Subcutaneous abdominal adipose tissue (tissue), 5 donors: ENCODE measurements at regions not wholly inside any gene's neighbourhood (a gene's known extent, or its start where the extent isn't known, plus 50 kb on each side); places are given as distances from the start of the nearest gene placed in this dataset.

ENCODE experiments used
- H3K27ac ChIP-seq: one replicate; pipeline ENCODE4 v1.7.0; 2013; ENCODE audit warnings: low read depth, mild to moderate bottlenecking, inconsistent platforms, low read length, moderate library complexity
- H3K27me3 ChIP-seq, 5 donors: one replicate each; pipeline ENCODE4 v1.7.0; 2013; ENCODE audit warnings: low read length in 5 of 5, inconsistent platforms in 1 of 5; ENCODE audit not compliant: control insufficient read depth in 5 of 5, insufficient read depth in 4 of 5
- H3K36me3 ChIP-seq, 5 donors: one replicate each; pipeline ENCODE4 v1.7.0; 2013; ENCODE audit warnings: low read length in 5 of 5; ENCODE audit not compliant: control insufficient read depth in 5 of 5, insufficient read depth in 5 of 5
- H3K4me1 ChIP-seq, 5 donors: one replicate each; pipeline ENCODE4 v1.7.0; 2013; ENCODE audit warnings: low read length in 5 of 5, mild to moderate bottlenecking in 3 of 5, moderate library complexity in 1 of 5; ENCODE audit not compliant: control insufficient read depth in 5 of 5, insufficient read depth in 5 of 5
- H3K4me3 ChIP-seq, 5 donors: one replicate each; pipeline ENCODE4 v1.7.0; 2013; ENCODE audit warnings: low read length in 5 of 5, low read depth in 1 of 5
- H3K9ac ChIP-seq, 5 donors: one replicate each; pipeline ENCODE4 v1.7.0; 2013; ENCODE audit warnings: low read length in 5 of 5, mild to moderate bottlenecking in 4 of 5, moderate library complexity in 3 of 5
- H3K9me3 ChIP-seq, 5 donors: one replicate each; pipeline ENCODE4 v1.7.0; 2013; ENCODE audit warnings: low read length in 5 of 5; ENCODE audit not compliant: control insufficient read depth in 5 of 5
- donor health status: healthy.
- donor health status: healthy.
- donor health status: healthy.
- donor health status: healthy.
- donor health status: healthy.

- Histone ChIP-seq H3K36me3 (no peaks in the 10 kb centered on the region), H3K9me3 (peaks cover 0 to 9% (median 3%) of the 10 kb centered on the region in 5 donors), H3K27ac (no peak overlapping the region), H3K9ac (no peak overlapping the region), H3K27me3 (no peaks in the 10 kb centered on the region), H3K4me1 (no peaks in the 10 kb centered on the region), H3K4me3 (no peak overlapping the region)
These were observed 480.4 kb upstream of the SGCG start for GRCh38 chr13:22700246-22700887.

- Histone ChIP-seq H3K4me1 (no peaks in the 10 kb centered on the region), H3K36me3 (no peaks in the 10 kb centered on the region), H3K27me3 (no peaks in the 10 kb centered on the region), H3K9me3 (peaks cover 0 to 9% (median 0%) of the 10 kb centered on the region in 5 donors), H3K4me3 (no peak overlapping the region), H3K9ac (no peak overlapping the region), H3K27ac (no peak overlapping the region)
These were observed 477.1 kb upstream of the SGCG start for GRCh38 chr13:22703601-22704209.

GRCh38 chr13:22707946-22708345, 472.8 kb upstream of the SGCG start:
- H3K9ac ChIP-seq: no peak overlapping the region
- no peaks in the 10 kb centered on the region for H3K27me3 ChIP-seq
- no peaks in the 10 kb centered on the region for H3K4me1 ChIP-seq
- no peak overlapping the region for H3K4me3 ChIP-seq
- H3K27ac ChIP-seq: no peak overlapping the region
- H3K9me3 ChIP-seq: no peaks in the 10 kb centered on the region
- H3K36me3 ChIP-seq: no peaks in the 10 kb centered on the region

- no peak overlapping the region for H3K9ac ChIP-seq
- H3K27me3 ChIP-seq: no peaks in the 10 kb centered on the region
- H3K36me3 ChIP-seq: no peaks in the 10 kb centered on the region
- H3K4me1 ChIP-seq: no peaks in the 10 kb centered on the region
- peaks cover 0 to 2% (median 0%) of the 10 kb centered on the region in 5 donors for H3K9me3 ChIP-seq
- H3K27ac ChIP-seq: no peak overlapping the region
- no peak overlapping the region for H3K4me3 ChIP-seq
These were observed 463.7 kb upstream of the SGCG start for GRCh38 chr13:22717036-22717435.

GRCh38 chr13:22726726-22727125, 454.1 kb upstream of the SGCG start:
- no peak overlapping the region for H3K27ac ChIP-seq
- no peaks in the 10 kb centered on the region for H3K9me3 ChIP-seq
- peaks cover 0 to 3% (median 0%) of the 10 kb centered on the region in 5 donors for H3K27me3 ChIP-seq
- no peak overlapping the region for H3K9ac ChIP-seq
- no peaks in the 10 kb centered on the region for H3K4me1 ChIP-seq
- H3K36me3 ChIP-seq: no peaks in the 10 kb centered on the region
- no peak overlapping the region for H3K4me3 ChIP-seq

- H3K27me3 ChIP-seq: no peaks in the 10 kb centered on the region
These were observed 445.5 kb upstream of the SGCG start for GRCh38 chr13:22735011-22735995.

GRCh38 chr13:22736084-22736767, 444.6 kb upstream of the SGCG start:
- H3K27me3 ChIP-seq: no peaks in the 10 kb centered on the region
- no peak overlapping the region for H3K27ac ChIP-seq
- no peak overlapping the region for H3K9ac ChIP-seq
- no peaks in the 10 kb centered on the region for H3K9me3 ChIP-seq
- no peak overlapping the region for H3K4me3 ChIP-seq
- H3K36me3 ChIP-seq: no peaks in the 10 kb centered on the region
- peaks cover 0 to 5% (median 0%) of the 10 kb centered on the region in 5 donors for H3K4me1 ChIP-seq

More at GRCh38 chr13:22735011-22735995, 445.5 kb upstream of the SGCG start:
- Histone ChIP-seq H3K36me3 (no peaks in the 10 kb centered on the region), H3K9me3 (no peaks in the 10 kb centered on the region), H3K9ac (no peak overlapping the region), H3K27ac (no peak overlapping the region), H3K4me1 (peaks cover 0 to 5% (median 0%) of the 10 kb centered on the region in 5 donors), H3K4me3 (peak overlapping the region in 1 of 5 donors; percentile 46)

- H3K4me1 ChIP-seq: peaks cover 0 to 5% (median 0%) of the 10 kb centered on the region in 5 donors
- H3K4me3 ChIP-seq: no peak overlapping the region
- H3K27me3 ChIP-seq: no peaks in the 10 kb centered on the region
- no peaks in the 10 kb centered on the region for H3K36me3 ChIP-seq
- H3K9ac ChIP-seq: no peak overlapping the region
- no peaks in the 10 kb centered on the region for H3K9me3 ChIP-seq
- no peak overlapping the region for H3K27ac ChIP-seq
These were observed 444.0 kb upstream of the SGCG start for GRCh38 chr13:22736768-22737092.

- H3K36me3 ChIP-seq: no peaks in the 10 kb centered on the region
- peaks cover 0 to 5% (median 0%) of the 10 kb centered on the region in 5 donors for H3K4me1 ChIP-seq
- H3K27ac ChIP-seq: no peak overlapping the region
- H3K4me3 ChIP-seq: no peak overlapping the region
- H3K9ac ChIP-seq: no peak overlapping the region
- H3K9me3 ChIP-seq: no peaks in the 10 kb centered on the region
- H3K27me3 ChIP-seq: no peaks in the 10 kb centered on the region
These were observed 442.4 kb upstream of the SGCG start for GRCh38 chr13:22738357-22738756.
